GM12865 (cell line): ENCODE measurements at regions not wholly inside any gene's neighbourhood (a gene's known extent, or its start where the extent isn't known, plus 50 kb on each side); places are given as distances from the start of the nearest gene placed in this dataset.
A peak's percentile ranks its signal among the peaks of the same experiment; 100 is the strongest.

Experiments used
- DNase-seq: peaks from one replicate; pipeline ENCODE4 v3.0.0; 2010; ENCODE audit warnings: low read depth
- H3K4me3 ChIP-seq: 2 replicates; pipeline ENCODE4 v1.5.1; 2011; ENCODE audit warnings: mild to moderate bottlenecking, low read depth, low read length, control low read depth
- TF ChIP-seq, protein P1 (sequence below): IDR thresholded peaks from 2 replicates; pipeline ENCODE4 v1.5.1; 2011; ENCODE audit warnings: low read length, control low read depth, low read depth, inconsistent platforms; ENCODE audit not compliant: insufficient read depth; ENCODE audit errors: missing control alignments

- DNase-seq: no peak
- no peak overlapping the region for H3K4me3 ChIP-seq
- TF ChIP-seq, protein P1, sequence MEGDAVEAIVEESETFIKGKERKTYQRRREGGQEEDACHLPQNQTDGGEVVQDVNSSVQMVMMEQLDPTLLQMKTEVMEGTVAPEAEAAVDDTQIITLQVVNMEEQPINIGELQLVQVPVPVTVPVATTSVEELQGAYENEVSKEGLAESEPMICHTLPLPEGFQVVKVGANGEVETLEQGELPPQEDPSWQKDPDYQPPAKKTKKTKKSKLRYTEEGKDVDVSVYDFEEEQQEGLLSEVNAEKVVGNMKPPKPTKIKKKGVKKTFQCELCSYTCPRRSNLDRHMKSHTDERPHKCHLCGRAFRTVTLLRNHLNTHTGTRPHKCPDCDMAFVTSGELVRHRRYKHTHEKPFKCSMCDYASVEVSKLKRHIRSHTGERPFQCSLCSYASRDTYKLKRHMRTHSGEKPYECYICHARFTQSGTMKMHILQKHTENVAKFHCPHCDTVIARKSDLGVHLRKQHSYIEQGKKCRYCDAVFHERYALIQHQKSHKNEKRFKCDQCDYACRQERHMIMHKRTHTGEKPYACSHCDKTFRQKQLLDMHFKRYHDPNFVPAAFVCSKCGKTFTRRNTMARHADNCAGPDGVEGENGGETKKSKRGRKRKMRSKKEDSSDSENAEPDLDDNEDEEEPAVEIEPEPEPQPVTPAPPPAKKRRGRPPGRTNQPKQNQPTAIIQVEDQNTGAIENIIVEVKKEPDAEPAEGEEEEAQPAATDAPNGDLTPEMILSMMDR: no peak
These were observed 262.0 kb upstream of the ZWINT start for GRCh38 chr10:56623064-56623463.

GRCh38 chr10:56622335-56622973, 261.4 kb upstream of the ZWINT start:
- peak; percentile 54 for DNase-seq
- peak overlapping the region; percentile 15; the same call in 1 of the 2 replicates for H3K4me3 ChIP-seq
- TF ChIP-seq, protein P1: no peak

DNA sequence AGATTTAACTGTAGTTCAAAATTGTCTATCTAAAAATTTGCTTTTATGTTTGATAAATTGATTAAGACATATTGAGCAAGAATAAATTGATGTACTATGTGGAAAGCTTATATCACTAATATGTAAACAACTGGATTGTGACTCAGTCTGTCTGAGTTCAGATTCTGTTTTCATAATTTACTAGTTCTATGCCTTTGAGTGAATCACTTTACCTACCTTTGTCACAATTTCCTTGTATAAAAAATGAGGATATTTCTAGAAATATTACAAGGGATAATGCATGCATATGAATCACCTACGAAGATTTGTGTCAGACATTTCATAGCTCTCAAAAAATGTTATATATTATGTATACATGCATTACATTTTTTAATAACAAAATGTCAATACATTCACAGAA, 245.1 kb upstream of the ZWINT start:
- TF ChIP-seq, protein P1: no peak
- H3K4me3 ChIP-seq: no peak overlapping the region
- DNase-seq: no peak

DNA sequence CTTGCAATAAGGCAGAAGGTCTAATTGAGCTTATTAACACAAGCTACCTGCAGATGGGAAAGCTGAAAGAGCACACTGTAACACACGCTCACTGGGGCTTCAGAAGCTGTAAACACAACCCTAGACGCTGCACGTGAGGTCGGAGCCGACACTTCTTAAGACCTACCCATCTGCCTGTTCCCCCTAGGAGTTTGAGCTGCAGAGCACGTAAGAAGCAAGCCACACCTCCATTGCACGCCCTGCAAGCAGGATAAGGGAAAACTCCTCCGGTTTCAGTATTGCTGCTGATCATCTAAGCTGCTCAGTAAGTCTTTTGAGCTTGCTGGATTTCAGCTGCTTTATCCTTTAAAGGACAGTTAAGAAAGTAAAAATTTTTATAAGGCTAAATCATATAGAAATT, 244.0 kb upstream of the ZWINT start:
- no peak for DNase-seq
- no peak overlapping the region for H3K4me3 ChIP-seq
- TF ChIP-seq, protein P1: no peak

DNA sequence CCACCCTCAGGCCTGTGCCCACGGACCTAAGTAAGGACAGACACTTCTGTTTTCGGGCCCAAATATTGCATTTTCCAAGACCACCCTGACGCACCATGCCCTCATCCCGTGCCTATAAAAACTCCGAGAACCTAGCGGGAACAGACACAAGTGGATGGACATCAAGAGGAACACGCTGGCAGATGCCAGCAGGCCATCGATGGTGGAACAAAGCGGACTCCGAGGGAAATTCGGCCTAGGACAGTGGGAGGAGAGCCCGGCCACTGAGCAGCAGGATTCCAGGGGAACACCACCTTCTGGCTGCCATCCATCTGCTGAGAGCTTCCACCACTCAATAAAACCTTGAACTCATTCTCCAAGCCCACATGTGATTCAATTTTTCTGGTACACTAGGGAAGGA, 243.6 kb upstream of the ZWINT start:
- TF ChIP-seq, protein P1: no peak
- H3K4me3 ChIP-seq: no peak overlapping the region
- DNase-seq: no peak

- H3K4me3 ChIP-seq: no peak overlapping the region
- DNase-seq: no peak
- TF ChIP-seq, protein P1: no peak
These were observed 238.1 kb upstream of the ZWINT start for GRCh38 chr10:56599201-56599600.

- TF ChIP-seq, protein P1: no peak
- no peak overlapping the region for H3K4me3 ChIP-seq
- no peak for DNase-seq
These were observed 235.2 kb upstream of the ZWINT start for GRCh38 chr10:56596257-56596656.
